UCSD-AML1 (cell line): ENCODE measurements at regions not wholly inside any gene's neighbourhood (a gene's known extent, or its start where the extent isn't known, plus 50 kb on each side); places are given as distances from the start of the nearest gene placed in this dataset.
"Not testable (repeated sequence)": the region's sequence is repeated elsewhere in the genome, so short reads cannot be mapped to it uniquely, and the experiment has no call there.

ENCODE experiments used
- DNase-seq: peaks from one replicate; lab custom pipeline; 2025; ENCODE audit not compliant: unreplicated experiment; lab: John Stamatoyannopoulos, UW

GRCh38 chr4:188432328-188432727 is 293.1 kb downstream of the TRIML1 start:
- DNase-seq, result no peak

- no peak for DNase-seq
These were observed 294.6 kb downstream of the TRIML1 start for GRCh38 chr4:188433741-188434315.

- DNase-seq, result no peak
These were observed 295.4 kb downstream of the TRIML1 start for GRCh38 chr4:188434643-188435042.

- no peak for DNase-seq
These were observed 296.1 kb downstream of the TRIML1 start for GRCh38 chr4:188435381-188435780.

- DNase-seq, result no peak
These were observed 298.3 kb downstream of the TRIML1 start for GRCh38 chr4:188437535-188437934.

GRCh38 chr4:188438391-188438824 is 299.2 kb downstream of the TRIML1 start:
- DNase-seq, result not testable (repeated sequence)

- DNase-seq, result no peak
These were observed 300.5 kb downstream of the TRIML1 start for GRCh38 chr4:188439641-188440311.

GRCh38 chr4:188444500-188444899 is 305.3 kb downstream of the TRIML1 start:
- DNase-seq, result no peak

- DNase-seq, result not testable (repeated sequence)
These were observed 309.8 kb downstream of the TRIML1 start for GRCh38 chr4:188448996-188449395.

GRCh38 chr4:188450571-188450970 is 311.3 kb downstream of the TRIML1 start:
- DNase-seq, result no peak

GRCh38 chr4:188452097-188452496 is 312.9 kb downstream of the TRIML1 start:
- DNase-seq, result no peak

GRCh38 chr4:188454575-188454974 is 315.3 kb downstream of the TRIML1 start:
- DNase-seq, result no peak

GRCh38 chr4:188455062-188455752 is 316.0 kb downstream of the TRIML1 start:
- DNase-seq, result no peak

- DNase-seq, result no peak
These were observed 320.1 kb downstream of the TRIML1 start for GRCh38 chr4:188459381-188459780.

GRCh38 chr4:188463909-188464308 is 324.7 kb downstream of the TRIML1 start:
- no peak for DNase-seq

- DNase-seq, result no peak
These were observed 326.8 kb downstream of the TRIML1 start for GRCh38 chr4:188466001-188466400.

- DNase-seq, result no peak
These were observed 345.0 kb downstream of the TRIML1 start for GRCh38 chr4:188484256-188484655.

- DNase-seq, result no peak
These were observed 346.7 kb downstream of the TRIML1 start for GRCh38 chr4:188485906-188486305.

GRCh38 chr4:188492886-188493285 is 353.6 kb downstream of the TRIML1 start:
- no peak for DNase-seq

- no peak for DNase-seq
These were observed 355.9 kb downstream of the TRIML1 start for GRCh38 chr4:188495169-188495568.

GRCh38 chr4:188511431-188511830 is 372.2 kb downstream of the TRIML1 start:
- DNase-seq, result no peak

- no peak for DNase-seq
These were observed 393.5 kb downstream of the TRIML1 start for GRCh38 chr4:188532751-188533150.
